ENCODE measurements at regions not wholly inside any gene's neighbourhood (a gene's known extent, or its start where the extent isn't known, plus 50 kb on each side); places are given as distances from the start of the nearest gene placed in this dataset.

- ChIA-PET POLR2A (no interaction called here), CTCF (ENCODE audit: low intra/inter-chr PET ratio) (no interaction called here)
- in situ Hi-C loops (cut with MboI) (no loop called here), intact Hi-C loops (cut with micrococcal nuclease) (no loop called here)
- H2AFZ ChIP-seq (ENCODE audit: low read depth, low read length): no peak overlapping the region
- 0% methylated on average over 1 of the region's 1 CpG for WGBS (ENCODE audit: insufficient coverage, low coverage, missing lambda C conversion rate)
- H3K9ac ChIP-seq (ENCODE audit: insufficient read depth in 1 of 2, low read depth in 2 of 2, low read length in 2 of 2): no peak overlapping the region
- DNase-seq (ENCODE audit: extremely low read depth in 1 of 4, low spot score in 3 of 4): no peak
- H3K4me1 ChIP-seq (replicated peaks in 1 of 2; ENCODE audit: control insufficient read depth in 2 of 2, insufficient read depth in 2 of 2, low read length in 2 of 2): peaks cover 4 to 9% of the 10 kb centered on the region in 2 experiments; a peak in 3 of 5 replicates
- H4K20me1 ChIP-seq (replicated peaks; ENCODE audit: control insufficient read depth, insufficient read depth, low read length): no peaks in the 10 kb centered on the region
- no peak overlapping the region for H3K27ac ChIP-seq (ENCODE audit: extremely low read depth, low read depth, low read length)
- no peak overlapping the region for H3K4me3 ChIP-seq
- no peak for FAIRE-seq
- H3K9me3 ChIP-seq (replicated peaks; ENCODE audit: control insufficient read depth, insufficient read depth, low read depth, low read length): no peaks in the 10 kb centered on the region
- H3K9me1 ChIP-seq (ENCODE audit: control insufficient read depth, insufficient read depth, low read length): no peaks in the 10 kb centered on the region
- H3K27me3 ChIP-seq (ENCODE audit: control insufficient read depth in 2 of 2, insufficient read depth in 2 of 2, low read length in 2 of 2): no peaks in the 10 kb centered on the region
- TF ChIP-seq TAF15 (IDR thresholded peaks at IDR 0.05; ENCODE audit: low read depth, low read length) (no peak), SRSF9 (IDR thresholded peaks at IDR 0.05; ENCODE audit: borderline replicate concordance, low read depth, low read length) (no peak), KLF13 (tag; IDR thresholded peaks at IDR 0.05; ENCODE audit: borderline replicate concordance, low read depth) (no peak), ZFPM2 (CRISPR knock-in tag; IDR thresholded peaks at IDR 0.05) (no peak), ZNF436 (CRISPR knock-in tag; IDR thresholded peaks at IDR 0.05) (no peak), ZNF695 (CRISPR knock-in tag; IDR thresholded peaks at IDR 0.05) (no peak), ARID1B (IDR thresholded peaks at IDR 0.05) (no peak), BRD4 (IDR thresholded peaks at IDR 0.05) (no peak), FOXA1 (IDR thresholded peaks at IDR 0.05; ENCODE audit: borderline replicate concordance) (no peak), BMI1 (IDR thresholded peaks at IDR 0.05; ENCODE audit: low read length) (no peak), PHTF2 (CRISPR knock-in tag; IDR thresholded peaks at IDR 0.05) (no peak), KAT2B (IDR thresholded peaks at IDR 0.05; ENCODE audit: low read depth, low read length) (no peak), ELF4 (CRISPR knock-in tag; IDR thresholded peaks at IDR 0.05) (no peak)
- TF ChIP-seq, protein P1, sequence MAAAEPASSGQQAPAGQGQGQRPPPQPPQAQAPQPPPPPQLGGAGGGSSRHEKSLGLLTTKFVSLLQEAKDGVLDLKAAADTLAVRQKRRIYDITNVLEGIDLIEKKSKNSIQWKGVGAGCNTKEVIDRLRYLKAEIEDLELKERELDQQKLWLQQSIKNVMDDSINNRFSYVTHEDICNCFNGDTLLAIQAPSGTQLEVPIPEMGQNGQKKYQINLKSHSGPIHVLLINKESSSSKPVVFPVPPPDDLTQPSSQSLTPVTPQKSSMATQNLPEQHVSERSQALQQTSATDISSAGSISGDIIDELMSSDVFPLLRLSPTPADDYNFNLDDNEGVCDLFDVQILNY (CRISPR knock-in tag; IDR thresholded peaks at IDR 0.05): no peak
- TF ChIP-seq, protein P2, sequence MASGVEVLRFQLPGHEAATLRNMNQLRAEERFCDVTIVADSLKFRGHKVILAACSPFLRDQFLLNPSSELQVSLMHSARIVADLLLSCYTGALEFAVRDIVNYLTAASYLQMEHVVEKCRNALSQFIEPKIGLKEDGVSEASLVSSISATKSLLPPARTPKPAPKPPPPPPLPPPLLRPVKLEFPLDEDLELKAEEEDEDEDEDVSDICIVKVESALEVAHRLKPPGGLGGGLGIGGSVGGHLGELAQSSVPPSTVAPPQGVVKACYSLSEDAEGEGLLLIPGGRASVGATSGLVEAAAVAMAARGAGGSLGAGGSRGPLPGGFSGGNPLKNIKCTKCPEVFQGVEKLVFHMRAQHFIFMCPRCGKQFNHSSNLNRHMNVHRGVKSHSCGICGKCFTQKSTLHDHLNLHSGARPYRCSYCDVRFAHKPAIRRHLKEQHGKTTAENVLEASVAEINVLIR (CRISPR knock-in tag; IDR thresholded peaks at IDR 0.05): no peak
- TF ChIP-seq, protein P3, sequence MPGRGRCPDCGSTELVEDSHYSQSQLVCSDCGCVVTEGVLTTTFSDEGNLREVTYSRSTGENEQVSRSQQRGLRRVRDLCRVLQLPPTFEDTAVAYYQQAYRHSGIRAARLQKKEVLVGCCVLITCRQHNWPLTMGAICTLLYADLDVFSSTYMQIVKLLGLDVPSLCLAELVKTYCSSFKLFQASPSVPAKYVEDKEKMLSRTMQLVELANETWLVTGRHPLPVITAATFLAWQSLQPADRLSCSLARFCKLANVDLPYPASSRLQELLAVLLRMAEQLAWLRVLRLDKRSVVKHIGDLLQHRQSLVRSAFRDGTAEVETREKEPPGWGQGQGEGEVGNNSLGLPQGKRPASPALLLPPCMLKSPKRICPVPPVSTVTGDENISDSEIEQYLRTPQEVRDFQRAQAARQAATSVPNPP (IDR thresholded peaks at IDR 0.05; ENCODE audit: borderline replicate concordance, insufficient read depth, insufficient read length): no peak
- TF ChIP-seq, protein P4, sequence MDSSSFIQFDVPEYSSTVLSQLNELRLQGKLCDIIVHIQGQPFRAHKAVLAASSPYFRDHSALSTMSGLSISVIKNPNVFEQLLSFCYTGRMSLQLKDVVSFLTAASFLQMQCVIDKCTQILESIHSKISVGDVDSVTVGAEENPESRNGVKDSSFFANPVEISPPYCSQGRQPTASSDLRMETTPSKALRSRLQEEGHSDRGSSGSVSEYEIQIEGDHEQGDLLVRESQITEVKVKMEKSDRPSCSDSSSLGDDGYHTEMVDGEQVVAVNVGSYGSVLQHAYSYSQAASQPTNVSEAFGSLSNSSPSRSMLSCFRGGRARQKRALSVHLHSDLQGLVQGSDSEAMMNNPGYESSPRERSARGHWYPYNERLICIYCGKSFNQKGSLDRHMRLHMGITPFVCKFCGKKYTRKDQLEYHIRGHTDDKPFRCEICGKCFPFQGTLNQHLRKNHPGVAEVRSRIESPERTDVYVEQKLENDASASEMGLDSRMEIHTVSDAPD (CRISPR knock-in tag; IDR thresholded peaks at IDR 0.05): no peak
- no peak overlapping the region for H3K4me2 ChIP-seq (ENCODE audit: insufficient read depth, low read length)
- no peaks in the 10 kb centered on the region for H3K79me2 ChIP-seq (ENCODE audit: control insufficient read depth, insufficient read depth, low read length)
- ATAC-seq: no peak
- BruUV-seq (replicated peaks): no TSS peak
- no peaks in the 10 kb centered on the region for H3K36me3 ChIP-seq (ENCODE audit: control insufficient read depth, insufficient read depth, low read length)
Measured at GRCh38 chr5:159644053-159644452, 272.2 kb upstream of the ADRA1B start.
